Tongue (tissue), 1 donor: ENCODE measurements at regions not wholly inside any gene's neighbourhood (a gene's known extent, or its start where the extent isn't known, plus 50 kb on each side); places are given as distances from the start of the nearest gene placed in this dataset.

Source experiments
- DNase-seq: peaks from one replicate; pipeline ENCODE4 v3.0.0-alpha.2; 2015

- no peak for DNase-seq
Measured at GRCh38 chr15:39357480-39358268, 223.2 kb upstream of the THBS1 start.

- DNase-seq: no peak
Measured at GRCh38 chr15:39358441-39359041, 222.3 kb upstream of the THBS1 start.

- no peak for DNase-seq
Measured at GRCh38 chr15:39359771-39360170, 221.1 kb upstream of the THBS1 start.

- no peak for DNase-seq
Measured at GRCh38 chr15:39360452-39360851, 220.4 kb upstream of the THBS1 start.

- DNase-seq: no peak
Measured at GRCh38 chr15:39361497-39361896, 219.4 kb upstream of the THBS1 start.

- peak; percentile 67 for DNase-seq
Measured at GRCh38 chr15:39362821-39363561, 217.9 kb upstream of the THBS1 start.

- DNase-seq: no peak
Measured at GRCh38 chr15:39363761-39364586, 216.9 kb upstream of the THBS1 start.

- DNase-seq: no peak
Measured at GRCh38 chr15:39364721-39365120, 216.2 kb upstream of the THBS1 start.

- DNase-seq: no peak
Measured at GRCh38 chr15:39365161-39365560, 215.7 kb upstream of the THBS1 start.

GRCh38 chr15:39365873-39366272 lies 215.0 kb upstream of the THBS1 start:
- DNase-seq: no peak

- DNase-seq: no peak
Measured at GRCh38 chr15:39367596-39367995, 213.3 kb upstream of the THBS1 start.

- no peak for DNase-seq
Measured at GRCh38 chr15:39369768-39370167, 211.1 kb upstream of the THBS1 start.

GRCh38 chr15:39376371-39376909 lies 204.4 kb upstream of the THBS1 start:
- DNase-seq: no peak

- DNase-seq: no peak
Measured at GRCh38 chr15:39381517-39381916, 199.4 kb upstream of the THBS1 start.

GRCh38 chr15:39388118-39388517 lies 192.8 kb upstream of the THBS1 start:
- no peak for DNase-seq

GRCh38 chr15:39391230-39391629 lies 189.6 kb upstream of the THBS1 start:
- DNase-seq: no peak

- DNase-seq: no peak
Measured at GRCh38 chr15:39392469-39393047, 188.3 kb upstream of the THBS1 start.

GRCh38 chr15:39393575-39394335 lies 187.1 kb upstream of the THBS1 start:
- no peak for DNase-seq

- no peak for DNase-seq
Measured at GRCh38 chr15:39394496-39394895, 186.4 kb upstream of the THBS1 start.

- no peak for DNase-seq
Measured at GRCh38 chr15:39396979-39397615, 183.8 kb upstream of the THBS1 start.
